Glutamatergic neuron (in vitro differentiated cells): ENCODE measurements at regions not wholly inside any gene's neighbourhood (a gene's known extent, or its start where the extent isn't known, plus 50 kb on each side); places are given as distances from the start of the nearest gene placed in this dataset.

Source experiments
- DNase-seq: peaks from one replicate; pipeline ENCODE4 v3.0.0; 2022
- H3K27ac Mint-ChIP-seq: one replicate; pipeline ENCODE4 v1.8.0; 2020; ENCODE audit warnings: mild to moderate bottlenecking, mixed read lengths, inconsistent platforms; ENCODE audit not compliant: unreplicated experiment
- H3K27me3 Mint-ChIP-seq: one replicate; pipeline ENCODE4 v1.8.0; 2020; ENCODE audit warnings: mild to moderate bottlenecking, moderate library complexity, mixed read lengths, inconsistent platforms; ENCODE audit not compliant: unreplicated experiment
- H3K36me3 Mint-ChIP-seq: one replicate; pipeline ENCODE4 v1.8.0; 2020; ENCODE audit warnings: mild to moderate bottlenecking, mixed read lengths, inconsistent platforms; ENCODE audit not compliant: unreplicated experiment
- H3K4me1 Mint-ChIP-seq: one replicate; pipeline ENCODE4 v1.8.0; 2020; ENCODE audit warnings: mild to moderate bottlenecking, low read depth, mixed read lengths, inconsistent platforms; ENCODE audit not compliant: unreplicated experiment
- H3K4me3 Mint-ChIP-seq: one replicate; pipeline ENCODE4 v1.8.0; 2020; ENCODE audit warnings: mild to moderate bottlenecking, mixed read lengths, inconsistent platforms; ENCODE audit not compliant: unreplicated experiment
- H3K9me3 Mint-ChIP-seq: one replicate; pipeline ENCODE4 v1.8.0; 2020; ENCODE audit warnings: mild to moderate bottlenecking, moderate library complexity, mixed read lengths, inconsistent platforms; ENCODE audit not compliant: unreplicated experiment
- TF ChIP-seq, protein P1 (sequence below): fragments of 200-600 bp; sonication (generic); IDR thresholded peaks from one replicate; pipeline ENCODE4 v1.5.0; 2021; ENCODE audit not compliant: partially characterized antibody, unreplicated experiment

DNA sequence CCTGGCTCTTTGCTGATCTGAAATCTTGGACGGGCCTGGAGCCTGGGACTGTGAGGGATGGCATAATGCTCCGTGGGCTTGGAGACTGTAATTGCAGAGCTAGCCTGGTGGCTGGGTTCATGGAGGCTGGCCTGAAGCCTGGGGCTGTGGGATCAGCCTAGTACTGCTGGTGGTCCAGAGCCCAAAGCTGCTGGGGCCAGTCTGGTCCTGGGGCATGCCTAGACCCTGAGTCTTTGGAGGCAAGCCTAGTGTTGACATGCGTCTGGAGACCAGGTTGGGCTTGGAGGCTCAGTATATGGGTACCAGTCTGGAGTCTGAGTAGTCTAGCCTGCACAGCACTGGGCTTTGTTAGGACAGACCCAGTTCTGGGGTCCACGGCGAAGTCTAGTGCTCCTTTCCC is 172.0 kb upstream of the ZC4H2 start:
- no peak for DNase-seq
- Mint-ChIP-seq H3K27me3 (no peaks in the 10 kb centered on the region), H3K4me1 (no peaks in the 10 kb centered on the region), H3K36me3 (no peaks in the 10 kb centered on the region), H3K9me3 (peaks cover 1% of the 10 kb centered on the region), H3K4me3 (no peak overlapping the region), H3K27ac (no peak overlapping the region)
- TF ChIP-seq, protein P1, sequence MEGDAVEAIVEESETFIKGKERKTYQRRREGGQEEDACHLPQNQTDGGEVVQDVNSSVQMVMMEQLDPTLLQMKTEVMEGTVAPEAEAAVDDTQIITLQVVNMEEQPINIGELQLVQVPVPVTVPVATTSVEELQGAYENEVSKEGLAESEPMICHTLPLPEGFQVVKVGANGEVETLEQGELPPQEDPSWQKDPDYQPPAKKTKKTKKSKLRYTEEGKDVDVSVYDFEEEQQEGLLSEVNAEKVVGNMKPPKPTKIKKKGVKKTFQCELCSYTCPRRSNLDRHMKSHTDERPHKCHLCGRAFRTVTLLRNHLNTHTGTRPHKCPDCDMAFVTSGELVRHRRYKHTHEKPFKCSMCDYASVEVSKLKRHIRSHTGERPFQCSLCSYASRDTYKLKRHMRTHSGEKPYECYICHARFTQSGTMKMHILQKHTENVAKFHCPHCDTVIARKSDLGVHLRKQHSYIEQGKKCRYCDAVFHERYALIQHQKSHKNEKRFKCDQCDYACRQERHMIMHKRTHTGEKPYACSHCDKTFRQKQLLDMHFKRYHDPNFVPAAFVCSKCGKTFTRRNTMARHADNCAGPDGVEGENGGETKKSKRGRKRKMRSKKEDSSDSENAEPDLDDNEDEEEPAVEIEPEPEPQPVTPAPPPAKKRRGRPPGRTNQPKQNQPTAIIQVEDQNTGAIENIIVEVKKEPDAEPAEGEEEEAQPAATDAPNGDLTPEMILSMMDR: no peak

DNA sequence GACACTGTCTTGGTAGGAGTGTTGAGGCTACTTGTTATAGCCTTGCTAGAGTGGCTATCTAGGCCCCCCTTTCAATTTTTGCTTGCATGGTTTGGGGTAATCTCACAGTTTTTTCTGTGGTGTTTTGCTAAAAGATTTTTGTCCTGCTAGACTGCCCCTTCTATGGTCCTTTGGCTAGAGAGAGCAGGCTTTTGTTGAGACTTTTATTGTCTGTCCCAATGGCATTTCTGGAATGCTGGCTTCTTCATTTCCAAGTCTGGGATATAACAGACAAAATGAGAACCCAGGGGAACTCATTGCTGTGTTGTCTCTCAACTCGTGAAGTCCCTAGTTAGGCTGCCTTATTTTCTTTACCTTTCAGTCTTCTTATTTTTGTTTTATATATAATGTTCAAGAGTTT is 160.2 kb upstream of the ZC4H2 start:
- Mint-ChIP-seq H3K36me3 (peaks cover 9% of the 10 kb centered on the region), H3K27ac (no peak overlapping the region), H3K4me1 (no peaks in the 10 kb centered on the region), H3K4me3 (no peak overlapping the region), H3K27me3 (no peaks in the 10 kb centered on the region), H3K9me3 (peaks cover 2% of the 10 kb centered on the region)
- DNase-seq: no peak
- TF ChIP-seq, protein P1: no peak

DNA sequence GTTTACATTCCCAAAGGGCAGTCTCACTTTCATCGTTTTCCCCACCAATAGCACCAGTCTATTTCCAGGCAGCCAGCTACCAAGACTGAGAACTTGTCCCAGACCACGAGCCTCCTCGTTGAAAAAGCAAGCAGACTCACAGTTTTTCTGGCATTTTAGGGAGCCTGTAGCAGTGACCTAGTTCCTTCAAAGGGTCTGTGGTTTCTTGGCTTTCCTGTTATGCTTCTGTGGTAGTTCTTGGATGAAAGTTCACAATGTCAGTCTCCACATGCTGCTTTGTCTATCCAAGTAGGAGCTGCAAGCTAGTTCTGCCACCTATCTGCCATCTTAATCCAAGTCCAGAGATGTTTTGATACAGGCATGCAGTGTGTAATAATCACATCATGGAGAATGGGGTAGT is 151.6 kb upstream of the ZC4H2 start:
- Mint-ChIP-seq H3K36me3 (peaks cover 13% of the 10 kb centered on the region), H3K4me3 (no peak overlapping the region), H3K27me3 (no peaks in the 10 kb centered on the region), H3K9me3 (peaks cover 5% of the 10 kb centered on the region), H3K4me1 (no peaks in the 10 kb centered on the region), H3K27ac (no peak overlapping the region)
- no peak for DNase-seq
- TF ChIP-seq, protein P1: no peak

DNA sequence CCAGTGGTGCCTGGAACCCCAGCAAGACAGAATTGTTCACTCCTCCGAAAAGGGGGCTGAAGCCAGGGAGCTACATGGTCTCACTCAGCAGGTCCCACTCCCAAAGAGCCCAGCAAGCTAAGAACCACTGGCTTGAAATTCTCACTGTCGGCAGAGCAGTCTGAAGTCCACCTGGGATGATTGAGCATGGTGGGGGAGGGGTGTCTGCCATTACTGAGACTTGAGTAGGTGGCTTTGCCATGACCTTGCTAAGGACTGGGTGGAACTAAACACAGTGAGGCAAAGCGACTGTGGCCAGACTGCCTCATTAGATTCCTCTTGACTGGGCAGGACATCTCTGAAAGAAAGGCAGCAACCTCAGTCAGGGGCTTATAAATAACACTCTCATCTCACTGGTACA is 122.6 kb upstream of the ZC4H2 start:
- Mint-ChIP-seq H3K4me3 (no peak overlapping the region), H3K9me3 (peaks cover 3% of the 10 kb centered on the region), H3K27me3 (no peaks in the 10 kb centered on the region), H3K36me3 (peaks cover 7% of the 10 kb centered on the region), H3K4me1 (no peaks in the 10 kb centered on the region), H3K27ac (no peak overlapping the region)
- DNase-seq: no peak
- TF ChIP-seq, protein P1: no peak

DNA sequence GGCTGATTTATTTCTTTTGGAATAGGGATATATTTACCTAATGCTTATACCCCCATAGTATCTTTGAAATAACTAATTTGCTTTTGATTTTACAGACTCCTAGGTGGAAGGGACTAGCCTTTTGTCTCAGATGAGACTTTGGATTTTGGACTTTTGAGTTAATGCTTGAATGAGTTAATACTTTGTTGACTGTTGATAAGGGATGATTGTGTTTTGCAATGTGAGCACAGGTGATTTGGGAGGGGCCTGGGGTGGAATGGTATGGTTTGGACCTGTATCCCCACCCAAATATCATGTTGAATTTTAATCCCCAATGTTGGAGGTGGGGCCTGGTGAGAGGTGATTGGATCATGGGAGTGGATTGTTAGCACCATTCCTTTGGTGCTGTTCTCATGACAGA is 117.4 kb upstream of the ZC4H2 start:
- H3K27me3 Mint-ChIP-seq: no peaks in the 10 kb centered on the region
- no peak for DNase-seq
- no peaks in the 10 kb centered on the region for H3K4me1 Mint-ChIP-seq
- no peak overlapping the region for H3K27ac Mint-ChIP-seq
- H3K4me3 Mint-ChIP-seq: no peak overlapping the region
- TF ChIP-seq, protein P1: no peak
- H3K9me3 Mint-ChIP-seq: no peaks in the 10 kb centered on the region
- no peaks in the 10 kb centered on the region for H3K36me3 Mint-ChIP-seq
